ENCODE measurements at regions not wholly inside any gene's neighbourhood (a gene's known extent, or its start where the extent isn't known, plus 50 kb on each side); places are given as distances from the start of the nearest gene placed in this dataset.

- no peaks in the 10 kb centered on the region for H3K27me3 Mint-ChIP-seq
- ChIA-PET POLR2A (no interaction called here), CTCF (no interaction called here)
- H3K4me3 ChIP-seq (ENCODE audit: control insufficient read depth in 1 of 2, extremely low read depth in 1 of 2, low read length in 1 of 2) = no peak overlapping the region
- no peak overlapping the region for H3K27ac Mint-ChIP-seq
- no peaks in the 10 kb centered on the region for H3K4me1 Mint-ChIP-seq
- H3K27me3 ChIP-seq (replicated peaks in 1 of 2; ENCODE audit: control insufficient read depth in 2 of 2, extremely low read depth in 1 of 2, insufficient read depth in 2 of 2, low read length in 1 of 2) = no peaks in the 10 kb centered on the region
- H3K36me3 Mint-ChIP-seq = no peaks in the 10 kb centered on the region
- no peak for ATAC-seq (replicated peaks in 1 of 4)
- no peaks in the 10 kb centered on the region for H3K9me3 ChIP-seq
- peaks cover 0 to 11% (median 8%) of the 10 kb centered on the region in 3 donors for H3K9me3 Mint-ChIP-seq
- no peaks in the 10 kb centered on the region for H3K36me3 ChIP-seq (ENCODE audit: control insufficient read depth in 2 of 2, extremely low read depth in 1 of 2, insufficient read depth in 1 of 2, low read length in 1 of 2)
- no peak overlapping the region for H3K4me3 Mint-ChIP-seq
- no peaks in the 10 kb centered on the region for H3K4me1 ChIP-seq (ENCODE audit: control insufficient read depth in 1 of 2, extremely low read depth in 1 of 2, insufficient read depth in 2 of 2, low read length in 2 of 2)
- no peak for DNase-seq
- no peak overlapping the region for H3K27ac ChIP-seq (ENCODE audit: low read length)
These were observed 530.5 kb downstream of the KCNA4 start for GRCh38 chr11:29486301-29486700.

- H3K27me3 Mint-ChIP-seq = no peaks in the 10 kb centered on the region
- Histone ChIP-seq H3K27me3 (replicated peaks in 1 of 2; ENCODE audit: control insufficient read depth in 2 of 2, extremely low read depth in 1 of 2, insufficient read depth in 2 of 2, low read length in 1 of 2) (no peaks in the 10 kb centered on the region), H3K4me1 (ENCODE audit: control insufficient read depth in 1 of 2, extremely low read depth in 1 of 2, insufficient read depth in 2 of 2, low read length in 2 of 2) (no peaks in the 10 kb centered on the region), H3K36me3 (ENCODE audit: control insufficient read depth in 2 of 2, extremely low read depth in 1 of 2, insufficient read depth in 1 of 2, low read length in 1 of 2) (no peaks in the 10 kb centered on the region), H3K4me3 (ENCODE audit: control insufficient read depth in 1 of 2, extremely low read depth in 1 of 2, low read length in 1 of 2) (no peak overlapping the region), H3K9me3 (no peaks in the 10 kb centered on the region), H3K27ac (ENCODE audit: low read length) (no peak overlapping the region)
- no peak for ATAC-seq (replicated peaks in 1 of 4)
- ChIA-PET POLR2A (no interaction called here), CTCF (no interaction called here)
- no peaks in the 10 kb centered on the region for H3K4me1 Mint-ChIP-seq
- no peaks in the 10 kb centered on the region for H3K36me3 Mint-ChIP-seq
- no peak overlapping the region for H3K4me3 Mint-ChIP-seq
- no peak for DNase-seq
- H3K9me3 Mint-ChIP-seq = peaks cover 0 to 11% (median 6%) of the 10 kb centered on the region in 3 donors
- 100% methylated on average over 1 of the region's 4 CpGs for WGBS (ENCODE audit: insufficient coverage)
- no peak overlapping the region for H3K27ac Mint-ChIP-seq
These were observed 531.2 kb downstream of the KCNA4 start for GRCh38 chr11:29485641-29486040.

DNA sequence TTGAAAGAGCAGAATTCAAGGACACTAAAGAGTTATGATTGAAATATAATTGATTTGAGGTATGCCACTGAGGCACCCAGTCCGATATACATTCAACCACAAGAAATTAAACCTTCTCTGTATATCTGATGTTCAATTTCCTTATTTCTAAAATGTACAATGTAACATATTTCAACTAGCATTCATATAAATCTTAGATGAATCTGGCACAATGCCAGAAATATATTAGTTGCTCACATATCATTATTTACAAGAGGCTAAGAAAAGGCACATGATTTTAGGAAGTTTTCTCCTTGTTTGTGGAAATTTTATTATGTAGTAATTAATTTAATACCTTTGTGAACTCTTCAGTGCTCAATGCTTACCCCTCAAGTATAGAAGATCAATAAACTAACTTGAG lies 532.3 kb downstream of the KCNA4 start:
- Histone ChIP-seq H3K36me3 (ENCODE audit: control insufficient read depth in 2 of 2, extremely low read depth in 1 of 2, insufficient read depth in 1 of 2, low read length in 1 of 2) (no peaks in the 10 kb centered on the region), H3K4me1 (ENCODE audit: control insufficient read depth in 1 of 2, extremely low read depth in 1 of 2, insufficient read depth in 2 of 2, low read length in 2 of 2) (no peaks in the 10 kb centered on the region), H3K9me3 (no peaks in the 10 kb centered on the region), H3K4me3 (ENCODE audit: control insufficient read depth in 1 of 2, extremely low read depth in 1 of 2, low read length in 1 of 2) (no peak overlapping the region), H3K27ac (ENCODE audit: low read length) (no peak overlapping the region), H3K27me3 (replicated peaks in 1 of 2; ENCODE audit: control insufficient read depth in 2 of 2, extremely low read depth in 1 of 2, insufficient read depth in 2 of 2, low read length in 1 of 2) (no peaks in the 10 kb centered on the region)
- Mint-ChIP-seq H3K27ac (no peak overlapping the region), H3K9me3 (peaks cover 0 to 11% (median 1%) of the 10 kb centered on the region in 3 donors), H3K27me3 (no peaks in the 10 kb centered on the region), H3K36me3 (no peaks in the 10 kb centered on the region), H3K4me3 (no peak overlapping the region), H3K4me1 (no peaks in the 10 kb centered on the region)
- CTCF ChIA-PET = no interaction called here
- ATAC-seq (replicated peaks in 1 of 4) = no peak
- no CpG with 5 or more reads among the region's 1 CpG for WGBS (ENCODE audit: insufficient coverage)
- POLR2A ChIA-PET = interaction anchor here in 1 of 2 donors (0.6 kb wide), 1 partner anchor 12 kb away, joined by 5 read pairs; no protein-coding TSS in a partner anchor
- no peak for DNase-seq

GRCh38 chr11:29483831-29484230 lies 533.0 kb downstream of the KCNA4 start:
- H3K4me3 ChIP-seq (ENCODE audit: control insufficient read depth in 1 of 2, extremely low read depth in 1 of 2, low read length in 1 of 2) = no peak overlapping the region
- Mint-ChIP-seq H3K27me3 (no peaks in the 10 kb centered on the region), H3K27ac (no peak overlapping the region), H3K4me3 (no peak overlapping the region), H3K4me1 (no peaks in the 10 kb centered on the region), H3K36me3 (no peaks in the 10 kb centered on the region), H3K9me3 (peaks cover 0 to 11% (median 0%) of the 10 kb centered on the region in 3 donors)
- no peaks in the 10 kb centered on the region for H3K9me3 ChIP-seq
- H3K4me1 ChIP-seq (ENCODE audit: control insufficient read depth in 1 of 2, extremely low read depth in 1 of 2, insufficient read depth in 2 of 2, low read length in 2 of 2) = no peaks in the 10 kb centered on the region
- POLR2A ChIA-PET = no interaction called here
- CTCF ChIA-PET = no interaction called here
- ATAC-seq (replicated peaks in 1 of 4) (no peak), DNase-seq (no peak)
- H3K36me3 ChIP-seq (ENCODE audit: control insufficient read depth in 2 of 2, extremely low read depth in 1 of 2, insufficient read depth in 1 of 2, low read length in 1 of 2) = no peaks in the 10 kb centered on the region
- no peaks in the 10 kb centered on the region for H3K27me3 ChIP-seq (replicated peaks in 1 of 2; ENCODE audit: control insufficient read depth in 2 of 2, extremely low read depth in 1 of 2, insufficient read depth in 2 of 2, low read length in 1 of 2)
- H3K27ac ChIP-seq (ENCODE audit: low read length) = no peak overlapping the region
- WGBS (ENCODE audit: insufficient coverage) = no CpG with 5 or more reads among the region's 2 CpGs

DNA sequence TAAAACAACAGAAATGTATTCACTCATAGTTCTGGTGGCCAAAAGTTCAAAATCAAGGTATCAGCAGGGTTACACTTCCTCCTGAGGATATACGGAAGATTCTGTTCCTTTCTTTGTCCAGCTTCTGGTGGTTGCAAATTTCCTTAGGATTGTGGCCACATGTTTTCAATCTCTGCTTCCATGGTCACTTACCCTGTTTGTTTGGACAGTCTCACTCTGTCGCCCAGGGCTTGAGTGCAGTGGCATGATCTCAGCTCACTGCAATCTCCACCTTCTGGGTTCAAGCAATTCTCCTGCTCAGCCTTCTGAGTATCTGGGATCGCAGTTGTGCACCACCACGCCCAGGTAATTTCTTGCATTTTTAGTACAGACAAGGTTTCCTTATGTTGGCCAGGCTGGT lies 534.3 kb downstream of the KCNA4 start:
- Histone ChIP-seq H3K4me1 (ENCODE audit: control insufficient read depth in 1 of 2, extremely low read depth in 1 of 2, insufficient read depth in 2 of 2, low read length in 2 of 2) (no peaks in the 10 kb centered on the region), H3K36me3 (ENCODE audit: control insufficient read depth in 2 of 2, extremely low read depth in 1 of 2, insufficient read depth in 1 of 2, low read length in 1 of 2) (no peaks in the 10 kb centered on the region), H3K4me3 (ENCODE audit: control insufficient read depth in 1 of 2, extremely low read depth in 1 of 2, low read length in 1 of 2) (no peak overlapping the region), H3K27ac (ENCODE audit: low read length) (no peak overlapping the region), H3K27me3 (replicated peaks in 1 of 2; ENCODE audit: control insufficient read depth in 2 of 2, extremely low read depth in 1 of 2, insufficient read depth in 2 of 2, low read length in 1 of 2) (no peaks in the 10 kb centered on the region), H3K9me3 (no peaks in the 10 kb centered on the region)
- Mint-ChIP-seq H3K36me3 (no peaks in the 10 kb centered on the region), H3K27me3 (no peaks in the 10 kb centered on the region), H3K4me3 (no peak overlapping the region), H3K27ac (no peak overlapping the region), H3K4me1 (no peaks in the 10 kb centered on the region), H3K9me3 (peaks cover 2 to 11% (median 4%) of the 10 kb centered on the region in 3 donors)
- 43% methylated on average over 1 of the region's 4 CpGs for WGBS (ENCODE audit: insufficient coverage)
- DNase-seq = no peak
- no peak for ATAC-seq (replicated peaks in 1 of 4)
- CTCF ChIA-PET = no interaction called here
- POLR2A ChIA-PET = no interaction called here

DNA sequence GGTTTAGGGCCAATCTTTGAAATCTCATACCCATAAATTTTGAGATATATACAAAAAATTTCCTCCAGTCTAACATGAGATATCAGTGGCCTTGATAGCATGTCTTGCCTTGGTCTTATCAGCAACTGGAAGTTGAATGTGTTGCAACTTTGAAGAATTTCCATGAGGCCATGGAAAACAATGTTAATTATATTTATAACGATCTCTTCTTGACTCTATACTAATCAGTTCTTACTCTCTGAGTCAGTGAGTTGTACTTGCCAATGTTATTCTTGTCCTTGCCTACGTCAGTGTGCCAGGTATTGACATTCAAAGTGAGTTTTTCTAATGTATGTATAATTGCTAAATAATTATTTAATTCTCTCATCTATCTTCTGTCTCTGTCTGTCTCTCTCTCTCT lies 535.1 kb downstream of the KCNA4 start:
- Mint-ChIP-seq H3K36me3 (no peaks in the 10 kb centered on the region), H3K27me3 (no peaks in the 10 kb centered on the region), H3K4me1 (no peaks in the 10 kb centered on the region), H3K9me3 (peaks cover 4 to 11% (median 5%) of the 10 kb centered on the region in 3 donors), H3K27ac (no peak overlapping the region), H3K4me3 (no peak overlapping the region)
- Histone ChIP-seq H3K9me3 (no peaks in the 10 kb centered on the region), H3K36me3 (ENCODE audit: control insufficient read depth in 2 of 2, extremely low read depth in 1 of 2, insufficient read depth in 1 of 2, low read length in 1 of 2) (no peaks in the 10 kb centered on the region), H3K4me3 (ENCODE audit: control insufficient read depth in 1 of 2, extremely low read depth in 1 of 2, low read length in 1 of 2) (no peak overlapping the region), H3K4me1 (ENCODE audit: control insufficient read depth in 1 of 2, extremely low read depth in 1 of 2, insufficient read depth in 2 of 2, low read length in 2 of 2) (no peaks in the 10 kb centered on the region), H3K27me3 (replicated peaks in 1 of 2; ENCODE audit: control insufficient read depth in 2 of 2, extremely low read depth in 1 of 2, insufficient read depth in 2 of 2, low read length in 1 of 2) (no peaks in the 10 kb centered on the region), H3K27ac (ENCODE audit: low read length) (no peak overlapping the region)
- ChIA-PET POLR2A (no interaction called here), CTCF (no interaction called here)
- ATAC-seq (replicated peaks in 1 of 4) (no peak), DNase-seq (no peak)
- no CpG with 5 or more reads among the region's 2 CpGs for WGBS (ENCODE audit: insufficient coverage)

GRCh38 chr11:29480981-29481380 lies 535.8 kb downstream of the KCNA4 start:
- no peaks in the 10 kb centered on the region for H3K4me1 Mint-ChIP-seq

More at GRCh38 chr11:29480981-29481380, 535.8 kb downstream of the KCNA4 start:
- WGBS (ENCODE audit: insufficient coverage) = no CpG with 5 or more reads among the region's 1 CpG
- Mint-ChIP-seq H3K27me3 (no peaks in the 10 kb centered on the region), H3K27ac (no peak overlapping the region), H3K36me3 (no peaks in the 10 kb centered on the region), H3K4me3 (no peak overlapping the region), H3K9me3 (peaks cover 4 to 11% (median 6%) of the 10 kb centered on the region in 3 donors)
- DNase-seq = no peak
- Histone ChIP-seq H3K27me3 (replicated peaks in 1 of 2; ENCODE audit: control insufficient read depth in 2 of 2, extremely low read depth in 1 of 2, insufficient read depth in 2 of 2, low read length in 1 of 2) (no peaks in the 10 kb centered on the region), H3K4me3 (ENCODE audit: control insufficient read depth in 1 of 2, extremely low read depth in 1 of 2, low read length in 1 of 2) (no peak overlapping the region), H3K36me3 (ENCODE audit: control insufficient read depth in 2 of 2, extremely low read depth in 1 of 2, insufficient read depth in 1 of 2, low read length in 1 of 2) (no peaks in the 10 kb centered on the region), H3K27ac (ENCODE audit: low read length) (no peak overlapping the region), H3K4me1 (ENCODE audit: control insufficient read depth in 1 of 2, extremely low read depth in 1 of 2, insufficient read depth in 2 of 2, low read length in 2 of 2) (no peaks in the 10 kb centered on the region), H3K9me3 (no peaks in the 10 kb centered on the region)
- ATAC-seq (replicated peaks in 1 of 4) = no peak
- ChIA-PET POLR2A (no interaction called here), CTCF (no interaction called here)
